ENCODE measurements at regions not wholly inside any gene's neighbourhood (a gene's known extent, or its start where the extent isn't known, plus 50 kb on each side); places are given as distances from the start of the nearest gene placed in this dataset.

- TF ChIP-seq POLR2A (IDR thresholded peaks at IDR 0.05) = no peak
- TF ChIP-seq, protein P1, sequence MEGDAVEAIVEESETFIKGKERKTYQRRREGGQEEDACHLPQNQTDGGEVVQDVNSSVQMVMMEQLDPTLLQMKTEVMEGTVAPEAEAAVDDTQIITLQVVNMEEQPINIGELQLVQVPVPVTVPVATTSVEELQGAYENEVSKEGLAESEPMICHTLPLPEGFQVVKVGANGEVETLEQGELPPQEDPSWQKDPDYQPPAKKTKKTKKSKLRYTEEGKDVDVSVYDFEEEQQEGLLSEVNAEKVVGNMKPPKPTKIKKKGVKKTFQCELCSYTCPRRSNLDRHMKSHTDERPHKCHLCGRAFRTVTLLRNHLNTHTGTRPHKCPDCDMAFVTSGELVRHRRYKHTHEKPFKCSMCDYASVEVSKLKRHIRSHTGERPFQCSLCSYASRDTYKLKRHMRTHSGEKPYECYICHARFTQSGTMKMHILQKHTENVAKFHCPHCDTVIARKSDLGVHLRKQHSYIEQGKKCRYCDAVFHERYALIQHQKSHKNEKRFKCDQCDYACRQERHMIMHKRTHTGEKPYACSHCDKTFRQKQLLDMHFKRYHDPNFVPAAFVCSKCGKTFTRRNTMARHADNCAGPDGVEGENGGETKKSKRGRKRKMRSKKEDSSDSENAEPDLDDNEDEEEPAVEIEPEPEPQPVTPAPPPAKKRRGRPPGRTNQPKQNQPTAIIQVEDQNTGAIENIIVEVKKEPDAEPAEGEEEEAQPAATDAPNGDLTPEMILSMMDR (IDR thresholded peaks at IDR 0.05) = no peak
Observed at GRCh38 chr4:134045411-134045810, 156.2 kb downstream of the PABPC4L start.

All from adrenal gland (tissue), 5 donors.